22Rv1 (cell line): ENCODE measurements at regions not wholly inside any gene's neighbourhood (a gene's known extent, or its start where the extent isn't known, plus 50 kb on each side); places are given as distances from the start of the nearest gene placed in this dataset.

Source experiments
- H3K27ac ChIP-seq: fragments of 450-650 bp; 2 replicates; pipeline ENCODE4 v1.5.1; 2017
- CTCF ChIP-seq: fragments of 450-650 bp; IDR thresholded peaks from 2 replicates; pipeline ENCODE4 v1.5.1; 2017; ENCODE audit warnings: mild to moderate bottlenecking
- ZFX ChIP-seq: fragments of 450-650 bp; IDR thresholded peaks from 2 replicates; pipeline ENCODE4 v1.6.1; 2017; ENCODE audit warnings: antibody characterized with exemption, borderline replicate concordance

- no peak overlapping the region for H3K27ac ChIP-seq
- TF ChIP-seq ZFX (no peak), CTCF (no peak)
These were observed 262.0 kb downstream of the CD83 start for GRCh38 chr6:14379568-14379967.

GRCh38 chr6:14380086-14380820 lies 262.7 kb downstream of the CD83 start:
- TF ChIP-seq CTCF = no peak
- no peak for TF ChIP-seq ZFX
- no peak overlapping the region for H3K27ac ChIP-seq

DNA sequence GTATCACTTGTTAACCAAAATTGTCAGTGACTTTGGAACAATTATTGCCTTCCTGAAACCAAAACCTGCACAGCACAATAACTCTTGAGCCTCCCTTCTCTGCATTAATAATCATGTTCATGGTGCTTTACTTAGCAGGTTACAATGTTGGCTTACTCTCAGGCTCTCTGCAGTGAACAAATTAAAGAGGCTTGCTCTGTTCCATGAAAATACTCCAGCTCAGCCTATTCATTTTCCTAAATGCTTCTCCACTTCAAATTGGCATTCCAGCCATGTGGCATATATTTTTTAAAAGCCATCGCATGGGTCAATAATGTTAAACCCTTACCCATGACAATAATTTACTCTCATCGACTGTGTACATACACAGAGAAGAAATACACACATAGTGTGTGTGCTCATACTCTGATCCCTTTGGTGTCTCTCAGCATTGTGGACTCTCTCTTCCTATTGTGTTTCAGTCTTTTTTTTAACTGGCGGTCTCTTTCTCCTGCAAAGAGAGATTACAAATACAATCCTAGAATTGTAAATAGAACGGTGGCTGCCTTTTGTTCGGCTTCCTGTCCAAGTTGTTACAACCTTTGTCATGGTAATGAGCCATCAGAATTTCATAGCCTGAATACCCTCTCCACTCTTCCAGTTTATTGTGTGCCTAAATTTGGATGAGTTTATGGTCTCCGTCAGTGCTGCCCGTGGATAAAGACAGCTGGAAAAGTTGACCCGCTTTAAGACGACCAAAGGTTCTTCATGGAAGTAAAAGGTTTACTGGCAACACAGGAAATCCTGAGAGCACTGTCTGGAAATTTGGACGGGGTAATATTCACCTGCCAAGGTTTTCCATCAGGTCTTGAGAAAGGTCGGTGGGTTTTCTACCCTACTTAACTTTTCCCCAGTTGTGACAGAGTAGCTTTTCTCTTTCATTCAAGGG lies 263.6 kb downstream of the CD83 start:
- no peak overlapping the region for H3K27ac ChIP-seq
- TF ChIP-seq CTCF = no peak
- TF ChIP-seq ZFX = no peak

DNA sequence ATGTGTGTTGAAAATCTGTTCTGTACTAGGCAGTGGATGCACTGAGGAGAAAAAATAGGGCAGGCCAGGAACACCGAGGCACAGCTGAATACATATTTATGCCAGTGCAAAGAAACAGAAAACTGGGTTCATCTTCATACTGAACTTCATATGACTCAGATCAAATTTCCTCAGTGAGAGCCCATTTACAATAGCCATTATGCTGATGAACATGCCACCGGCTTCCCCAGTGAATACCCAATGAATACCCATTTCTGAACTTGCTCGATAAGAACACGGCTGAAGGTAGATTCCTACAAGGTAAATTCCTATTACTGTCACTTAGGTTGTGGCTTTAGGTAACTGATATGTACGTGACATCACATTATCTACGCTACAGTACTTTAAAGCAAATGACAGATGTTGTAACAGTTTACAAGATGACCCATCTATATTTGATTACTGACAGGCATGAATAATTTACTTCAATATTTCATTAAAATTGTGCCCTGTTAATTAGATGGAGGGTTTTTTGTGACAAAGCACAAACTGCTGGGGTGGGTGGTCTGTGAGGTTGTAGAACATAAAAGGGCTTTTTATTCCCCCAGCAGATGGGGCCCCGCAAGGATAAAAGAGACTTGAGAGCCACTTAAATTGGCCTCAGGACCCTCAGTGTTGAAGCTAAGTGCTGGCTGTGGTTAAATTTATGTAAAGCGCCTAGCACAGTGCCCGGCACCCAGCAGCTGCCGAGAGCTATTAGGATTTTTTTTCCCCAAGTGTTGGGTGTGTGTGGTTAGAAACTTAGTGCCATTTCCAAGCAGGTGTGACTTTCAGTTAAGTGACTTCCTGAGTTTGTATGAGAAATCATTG lies 264.5 kb downstream of the CD83 start:
- TF ChIP-seq ZFX (no peak), CTCF (no peak)
- H3K27ac ChIP-seq = no peak overlapping the region

DNA sequence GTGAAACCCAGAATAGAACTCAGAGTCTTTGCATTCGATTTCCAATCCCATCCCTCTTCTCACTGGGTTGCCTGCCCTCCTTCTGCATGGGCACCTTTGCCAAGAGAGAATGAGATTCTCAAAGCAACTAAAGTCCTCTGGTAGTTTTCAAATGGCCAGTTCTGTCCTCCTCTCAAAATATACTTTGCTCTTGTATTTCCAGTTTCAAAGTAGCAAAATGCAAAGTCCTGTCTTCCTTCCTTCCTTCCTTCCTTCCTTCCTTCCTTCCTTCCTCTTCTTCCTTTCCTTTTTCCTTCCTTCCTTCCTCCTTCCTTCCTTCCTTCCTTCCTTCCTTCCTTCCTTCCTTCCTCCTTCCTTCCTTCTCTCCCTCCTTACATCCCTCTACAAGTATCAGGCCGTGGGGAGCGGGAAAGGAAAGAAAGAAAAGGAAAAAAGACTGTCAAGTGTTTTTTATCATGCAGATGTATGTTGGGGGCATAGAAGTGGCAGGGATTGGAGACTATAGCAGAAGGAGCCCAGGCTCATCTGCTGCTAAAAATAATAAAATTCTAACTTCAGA lies 265.2 kb downstream of the CD83 start:
- no peak overlapping the region for H3K27ac ChIP-seq
- no peak for TF ChIP-seq CTCF
- no peak for TF ChIP-seq ZFX

DNA sequence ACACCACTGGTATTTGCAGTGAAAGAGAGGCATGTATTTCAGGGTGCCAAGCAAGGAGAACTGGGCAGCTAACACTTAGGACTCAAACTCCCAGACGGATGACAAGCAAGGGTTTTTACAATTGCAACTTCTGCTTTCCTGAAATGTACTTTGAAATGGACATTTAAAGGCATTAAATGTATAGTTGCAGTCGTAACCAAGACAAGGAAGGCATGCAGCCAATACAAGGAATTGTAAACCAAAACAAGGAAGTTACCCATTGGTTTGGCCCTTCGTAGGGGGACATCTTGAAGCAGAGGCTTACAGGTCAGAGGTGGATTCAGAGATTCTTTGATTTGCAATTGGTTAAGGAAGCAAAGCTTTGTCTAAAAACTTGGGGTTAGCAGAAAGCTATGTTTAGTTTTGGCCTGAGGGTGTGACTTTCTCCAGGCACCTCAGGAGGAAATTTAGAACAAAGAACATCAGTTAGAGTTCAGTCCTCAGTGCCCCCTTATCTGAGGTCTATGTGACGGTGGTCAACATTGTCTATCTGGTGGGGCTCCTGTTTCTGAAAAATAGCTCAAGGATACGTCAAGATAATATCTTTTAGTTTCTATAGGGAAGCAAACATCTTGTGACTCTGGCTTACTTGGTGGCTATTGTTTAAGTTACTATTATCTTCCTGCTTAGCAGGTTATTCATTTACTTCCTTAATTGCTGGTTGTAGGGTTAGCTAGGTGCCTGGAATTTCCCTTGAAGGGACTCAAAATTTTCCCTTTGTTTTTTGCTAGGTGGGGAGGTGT lies 266.0 kb downstream of the CD83 start:
- H3K27ac ChIP-seq = no peak overlapping the region
- no peak for TF ChIP-seq ZFX
